ENCODE measurements at regions not wholly inside any gene's neighbourhood (a gene's known extent, or its start where the extent isn't known, plus 50 kb on each side); places are given as distances from the start of the nearest gene placed in this dataset.

GRCh38 chr6:169323221-169323620, 69.6 kb upstream of the THBS2 start:
- Histone ChIP-seq H3K27me3 (ENCODE audit: insufficient read depth, low read length) (no peaks in the 10 kb centered on the region), H2AFZ (ENCODE audit: low read depth, low read length, poor library complexity, severe bottlenecking) (no peak overlapping the region), H3K9ac (ENCODE audit: low read length) (no peak overlapping the region), H3K9me2 (ENCODE audit: insufficient read depth) (no peaks in the 10 kb centered on the region), H3K9me3 (ENCODE audit: control insufficient read depth in 1 of 2, insufficient read depth in 1 of 2, low read depth in 1 of 2, low read length in 2 of 2) (no peaks in the 10 kb centered on the region), H3K27ac (ENCODE audit: low read depth, low read length) (no peak overlapping the region), H3K4me3 (replicated peaks in 1 of 2; ENCODE audit: low read depth in 1 of 2, low read length in 2 of 2) (no peak overlapping the region), H3K79me2 (ENCODE audit: insufficient read depth, low read length) (no peaks in the 10 kb centered on the region), H3K4me1 (ENCODE audit: control insufficient read depth in 1 of 2, insufficient read depth in 2 of 2, low read length in 2 of 2) (no peaks in the 10 kb centered on the region), H3K36me3 (ENCODE audit: control insufficient read depth in 1 of 2, insufficient read depth in 2 of 2, low read length in 2 of 2) (no peaks in the 10 kb centered on the region), H3K4me2 (ENCODE audit: low read length) (no peak overlapping the region), H4K20me1 (ENCODE audit: insufficient read depth) (no peaks in the 10 kb centered on the region)
- ChIA-PET POLR2A (no interaction called here), RAD21 (ENCODE audit: low non-redundant PET in 1 of 2, low total read pairs in 2 of 2, uncharacterized antibody in 2 of 2, unreplicated experiment in 2 of 2) (no interaction called here), CTCF (no interaction called here)
- TF ChIP-seq, protein P1, sequence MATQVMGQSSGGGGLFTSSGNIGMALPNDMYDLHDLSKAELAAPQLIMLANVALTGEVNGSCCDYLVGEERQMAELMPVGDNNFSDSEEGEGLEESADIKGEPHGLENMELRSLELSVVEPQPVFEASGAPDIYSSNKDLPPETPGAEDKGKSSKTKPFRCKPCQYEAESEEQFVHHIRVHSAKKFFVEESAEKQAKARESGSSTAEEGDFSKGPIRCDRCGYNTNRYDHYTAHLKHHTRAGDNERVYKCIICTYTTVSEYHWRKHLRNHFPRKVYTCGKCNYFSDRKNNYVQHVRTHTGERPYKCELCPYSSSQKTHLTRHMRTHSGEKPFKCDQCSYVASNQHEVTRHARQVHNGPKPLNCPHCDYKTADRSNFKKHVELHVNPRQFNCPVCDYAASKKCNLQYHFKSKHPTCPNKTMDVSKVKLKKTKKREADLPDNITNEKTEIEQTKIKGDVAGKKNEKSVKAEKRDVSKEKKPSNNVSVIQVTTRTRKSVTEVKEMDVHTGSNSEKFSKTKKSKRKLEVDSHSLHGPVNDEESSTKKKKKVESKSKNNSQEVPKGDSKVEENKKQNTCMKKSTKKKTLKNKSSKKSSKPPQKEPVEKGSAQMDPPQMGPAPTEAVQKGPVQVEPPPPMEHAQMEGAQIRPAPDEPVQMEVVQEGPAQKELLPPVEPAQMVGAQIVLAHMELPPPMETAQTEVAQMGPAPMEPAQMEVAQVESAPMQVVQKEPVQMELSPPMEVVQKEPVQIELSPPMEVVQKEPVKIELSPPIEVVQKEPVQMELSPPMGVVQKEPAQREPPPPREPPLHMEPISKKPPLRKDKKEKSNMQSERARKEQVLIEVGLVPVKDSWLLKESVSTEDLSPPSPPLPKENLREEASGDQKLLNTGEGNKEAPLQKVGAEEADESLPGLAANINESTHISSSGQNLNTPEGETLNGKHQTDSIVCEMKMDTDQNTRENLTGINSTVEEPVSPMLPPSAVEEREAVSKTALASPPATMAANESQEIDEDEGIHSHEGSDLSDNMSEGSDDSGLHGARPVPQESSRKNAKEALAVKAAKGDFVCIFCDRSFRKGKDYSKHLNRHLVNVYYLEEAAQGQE (IDR thresholded peaks at IDR 0.05; ENCODE audit: low read depth) = no peak
- no peak for TF ChIP-seq CBX3 (IDR thresholded peaks at IDR 0.05; ENCODE audit: low read depth)
- no peak for TF ChIP-seq EGR1 (IDR thresholded peaks at IDR 0.05; ENCODE audit: low read depth)
- TF ChIP-seq RAD21 (IDR thresholded peaks at IDR 0.05; ENCODE audit: low read depth) = no peak
- DNase-seq (ENCODE audit: low read depth, low spot score) (no peak), ATAC-seq (peak; percentile 55)
- no TSS peak for BruUV-seq (replicated peaks)
- intact Hi-C loops (cut with micrococcal nuclease) = no loop called here

DNA sequence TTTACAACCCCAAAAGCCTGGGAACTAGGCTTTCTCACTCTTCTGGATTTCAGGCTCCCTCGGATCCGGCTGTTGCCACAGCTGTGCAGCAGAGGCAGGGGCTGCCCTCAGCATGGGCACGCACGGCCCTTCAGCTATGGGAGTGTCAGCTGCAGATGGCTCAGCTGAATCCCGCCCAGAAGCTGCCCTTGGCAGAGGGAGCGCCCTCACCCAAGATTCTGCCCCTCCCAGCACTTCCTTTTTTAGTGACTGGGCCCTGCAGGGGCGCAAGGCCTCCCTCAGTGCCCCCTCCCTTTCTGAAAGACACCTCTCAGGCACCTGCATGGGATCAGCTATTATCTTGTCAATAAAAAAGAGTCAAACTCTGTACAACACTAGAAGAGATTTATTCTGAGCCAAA, 67.9 kb upstream of the THBS2 start:
- Histone ChIP-seq H2AFZ (ENCODE audit: low read depth, low read length, poor library complexity, severe bottlenecking) (no peak overlapping the region), H3K4me3 (replicated peaks in 1 of 2; ENCODE audit: low read depth in 1 of 2, low read length in 2 of 2) (no peak overlapping the region), H3K27ac (ENCODE audit: low read depth, low read length) (no peak overlapping the region), H3K9me2 (ENCODE audit: insufficient read depth) (no peaks in the 10 kb centered on the region), H3K4me1 (ENCODE audit: control insufficient read depth in 1 of 2, insufficient read depth in 2 of 2, low read length in 2 of 2) (no peaks in the 10 kb centered on the region), H4K20me1 (ENCODE audit: insufficient read depth) (no peaks in the 10 kb centered on the region), H3K4me2 (ENCODE audit: low read length) (no peak overlapping the region), H3K27me3 (ENCODE audit: insufficient read depth, low read length) (no peaks in the 10 kb centered on the region), H3K79me2 (ENCODE audit: insufficient read depth, low read length) (no peaks in the 10 kb centered on the region), H3K9ac (ENCODE audit: low read length) (no peak overlapping the region), H3K9me3 (ENCODE audit: control insufficient read depth in 1 of 2, insufficient read depth in 1 of 2, low read depth in 1 of 2, low read length in 2 of 2) (no peaks in the 10 kb centered on the region), H3K36me3 (ENCODE audit: control insufficient read depth in 1 of 2, insufficient read depth in 2 of 2, low read length in 2 of 2) (no peaks in the 10 kb centered on the region)
- no peak for DNase-seq (ENCODE audit: low read depth, low spot score)
- ChIA-PET POLR2A (no interaction called here), CTCF (no interaction called here), RAD21 (ENCODE audit: low non-redundant PET in 1 of 2, low total read pairs in 2 of 2, uncharacterized antibody in 2 of 2, unreplicated experiment in 2 of 2) (no interaction called here)
- intact Hi-C loops (cut with micrococcal nuclease) = no loop called here
- TF ChIP-seq, protein P2, sequence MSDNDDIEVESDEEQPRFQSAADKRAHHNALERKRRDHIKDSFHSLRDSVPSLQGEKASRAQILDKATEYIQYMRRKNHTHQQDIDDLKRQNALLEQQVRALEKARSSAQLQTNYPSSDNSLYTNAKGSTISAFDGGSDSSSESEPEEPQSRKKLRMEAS (IDR thresholded peaks at IDR 0.05) = no peak
- no peak for TF ChIP-seq SRF (IDR thresholded peaks at IDR 0.05; ENCODE audit: low read depth)
- no peak for TF ChIP-seq EGR1 (IDR thresholded peaks at IDR 0.05; ENCODE audit: low read depth)
- no peak for TF ChIP-seq ATF3 (IDR thresholded peaks at IDR 0.05)
- TF ChIP-seq POLR2AphosphoS5 (IDR thresholded peaks at IDR 0.05; ENCODE audit: low read depth, low read length) = no peak
- TF ChIP-seq, protein P1 (IDR thresholded peaks at IDR 0.05; ENCODE audit: low read depth) = no peak
- no peak for TF ChIP-seq ZNF274 (IDR thresholded peaks at IDR 0.05; ENCODE audit: low read depth, low read length)
- TF ChIP-seq SIN3A (IDR thresholded peaks at IDR 0.05; ENCODE audit: low read depth) = no peak
- TF ChIP-seq TCF7L2 (IDR thresholded peaks at IDR 0.05; ENCODE audit: borderline replicate concordance, extremely low read depth, insufficient read depth, insufficient read length) = no peak
- TF ChIP-seq ZFX (IDR thresholded peaks at IDR 0.05) = no peak
- TF ChIP-seq RAD21 (IDR thresholded peaks at IDR 0.05; ENCODE audit: low read depth) = no peak
- BruUV-seq (replicated peaks) = no TSS peak
- no peak for ATAC-seq
